Activated CD4-positive, alpha-beta T cell treated with anti-CD3 and anti-CD28 coated beads, Interleukin-2, amount 10 ng/mL, durations not matched to agents 7 days and 5 days (primary cell): ENCODE measurements at regions not wholly inside any gene's neighbourhood (a gene's known extent, or its start where the extent isn't known, plus 50 kb on each side); places are given as distances from the start of the nearest gene placed in this dataset.

Experiments
- CTCF ChIA-PET: fragments of 350-600 bp; sonication (Branson Sonifier 250); formaldehyde crosslinking; loops from one replicate; lab custom pipeline; 2021; ENCODE audit warnings: antibody characterized with exemption; lab: Charles Lee
- POLR2A ChIA-PET: fragments of 350-600 bp; sonication (Branson Sonifier 250); formaldehyde crosslinking; loops from one replicate; lab custom pipeline; 2021; ENCODE audit warnings: antibody characterized with exemption; lab: Charles Lee
- DNase-seq: peaks from one replicate; pipeline ENCODE4 v3.0.0-alpha.2; 2020
- H3K27ac Mint-ChIP-seq: one replicate; pipeline ENCODE4 v1.8.0; 2021; ENCODE audit warnings: mild to moderate bottlenecking, moderate library complexity, mixed read lengths
- H3K27me3 Mint-ChIP-seq: one replicate; pipeline ENCODE4 v1.8.0; 2021; ENCODE audit warnings: mixed read lengths
- H3K36me3 Mint-ChIP-seq: one replicate; pipeline ENCODE4 v1.8.0; 2021; ENCODE audit warnings: low read depth, mixed read lengths
- H3K4me1 Mint-ChIP-seq: one replicate; pipeline ENCODE4 v1.8.0; 2021; ENCODE audit warnings: mixed read lengths
- H3K4me3 Mint-ChIP-seq: one replicate; pipeline ENCODE4 v1.8.0; 2021; ENCODE audit warnings: mild to moderate bottlenecking, moderate library complexity, mixed read lengths
- H3K9me3 Mint-ChIP-seq: one replicate; pipeline ENCODE4 v1.8.0; 2021; ENCODE audit warnings: mixed read lengths

- Mint-ChIP-seq H3K9me3 (no peaks in the 10 kb centered on the region), H3K4me3 (no peak overlapping the region), H3K27me3 (peaks cover 10% of the 10 kb centered on the region), H3K36me3 (no peaks in the 10 kb centered on the region), H3K27ac (no peak overlapping the region), H3K4me1 (no peaks in the 10 kb centered on the region)
- CTCF ChIA-PET = interaction anchor here (1.2 kb wide), 1 partner anchor 33 kb away, joined by 3 read pairs; no protein-coding TSS in a partner anchor
- POLR2A ChIA-PET = no interaction called here
- no peak for DNase-seq
Observed at GRCh38 chr1:220369511-220369910, 97.3 kb upstream of the RAB3GAP2 start.

- no peaks in the 10 kb centered on the region for H3K4me1 Mint-ChIP-seq
- no peaks in the 10 kb centered on the region for H3K9me3 Mint-ChIP-seq
- ChIA-PET CTCF (interaction anchor here (1.2 kb wide), 1 partner anchor 32 kb away, joined by 3 read pairs; no protein-coding TSS in a partner anchor), POLR2A (no interaction called here)
- peaks cover 10% of the 10 kb centered on the region for H3K27me3 Mint-ChIP-seq
- no peaks in the 10 kb centered on the region for H3K36me3 Mint-ChIP-seq
- H3K27ac Mint-ChIP-seq = no peak overlapping the region
- DNase-seq = no peak
- H3K4me3 Mint-ChIP-seq = no peak overlapping the region
Observed at GRCh38 chr1:220368352-220369265, 96.4 kb upstream of the RAB3GAP2 start.

GRCh38 chr1:220367833-220368232 is 95.6 kb upstream of the RAB3GAP2 start:
- Mint-ChIP-seq H3K9me3 (no peaks in the 10 kb centered on the region), H3K27ac (no peak overlapping the region), H3K4me3 (no peak overlapping the region), H3K27me3 (peaks cover 8% of the 10 kb centered on the region), H3K36me3 (no peaks in the 10 kb centered on the region), H3K4me1 (no peaks in the 10 kb centered on the region)
- ChIA-PET CTCF (no interaction called here), POLR2A (no interaction called here)
- DNase-seq = no peak

DNA sequence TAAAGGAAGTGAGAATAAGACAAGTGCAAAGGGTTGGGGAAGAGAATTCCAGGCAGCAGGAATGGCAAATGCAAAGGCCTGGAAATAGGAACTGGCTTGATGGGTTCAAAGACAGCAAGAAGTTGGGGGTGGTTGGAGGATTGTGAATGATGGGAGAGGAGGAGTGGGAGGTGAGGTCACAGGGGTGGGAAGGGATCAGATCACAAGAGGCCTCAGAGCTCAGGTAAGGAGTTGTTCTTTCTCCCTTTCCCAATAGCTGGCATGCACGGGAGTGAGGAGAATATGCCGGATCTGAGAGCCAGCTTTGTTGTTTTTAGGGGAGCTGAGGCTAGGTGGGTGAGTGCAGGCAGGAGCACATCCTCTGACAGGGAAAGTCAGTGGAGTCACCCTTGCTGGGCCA is 94.0 kb upstream of the RAB3GAP2 start:
- no peak for DNase-seq
- ChIA-PET CTCF (no interaction called here), POLR2A (no interaction called here)
- H3K9me3 Mint-ChIP-seq = no peaks in the 10 kb centered on the region
- H3K4me1 Mint-ChIP-seq = no peaks in the 10 kb centered on the region
- H3K36me3 Mint-ChIP-seq = no peaks in the 10 kb centered on the region
- no peak overlapping the region for H3K27ac Mint-ChIP-seq
- no peak overlapping the region for H3K4me3 Mint-ChIP-seq
- peaks cover 6% of the 10 kb centered on the region for H3K27me3 Mint-ChIP-seq

GRCh38 chr1:220363196-220363837 is 91.1 kb upstream of the RAB3GAP2 start:
- ChIA-PET CTCF (interaction anchor here (0.6 kb wide), 1 partner anchor 217 kb away, joined by 3 read pairs; no protein-coding TSS in a partner anchor), POLR2A (no interaction called here)
- Mint-ChIP-seq H3K4me3 (no peak overlapping the region), H3K27ac (no peak overlapping the region), H3K9me3 (no peaks in the 10 kb centered on the region), H3K27me3 (peaks cover 3% of the 10 kb centered on the region), H3K36me3 (no peaks in the 10 kb centered on the region), H3K4me1 (no peaks in the 10 kb centered on the region)
- DNase-seq = no peak

- no peak for DNase-seq
- no peak overlapping the region for H3K4me3 Mint-ChIP-seq
- CTCF ChIA-PET = no interaction called here
- no peaks in the 10 kb centered on the region for H3K9me3 Mint-ChIP-seq
- H3K36me3 Mint-ChIP-seq = no peaks in the 10 kb centered on the region
- H3K4me1 Mint-ChIP-seq = no peaks in the 10 kb centered on the region
- POLR2A ChIA-PET = no interaction called here
- H3K27me3 Mint-ChIP-seq = no peaks in the 10 kb centered on the region
- H3K27ac Mint-ChIP-seq = no peak overlapping the region
Observed at GRCh38 chr1:220356981-220357850, 85.0 kb upstream of the RAB3GAP2 start.

DNA sequence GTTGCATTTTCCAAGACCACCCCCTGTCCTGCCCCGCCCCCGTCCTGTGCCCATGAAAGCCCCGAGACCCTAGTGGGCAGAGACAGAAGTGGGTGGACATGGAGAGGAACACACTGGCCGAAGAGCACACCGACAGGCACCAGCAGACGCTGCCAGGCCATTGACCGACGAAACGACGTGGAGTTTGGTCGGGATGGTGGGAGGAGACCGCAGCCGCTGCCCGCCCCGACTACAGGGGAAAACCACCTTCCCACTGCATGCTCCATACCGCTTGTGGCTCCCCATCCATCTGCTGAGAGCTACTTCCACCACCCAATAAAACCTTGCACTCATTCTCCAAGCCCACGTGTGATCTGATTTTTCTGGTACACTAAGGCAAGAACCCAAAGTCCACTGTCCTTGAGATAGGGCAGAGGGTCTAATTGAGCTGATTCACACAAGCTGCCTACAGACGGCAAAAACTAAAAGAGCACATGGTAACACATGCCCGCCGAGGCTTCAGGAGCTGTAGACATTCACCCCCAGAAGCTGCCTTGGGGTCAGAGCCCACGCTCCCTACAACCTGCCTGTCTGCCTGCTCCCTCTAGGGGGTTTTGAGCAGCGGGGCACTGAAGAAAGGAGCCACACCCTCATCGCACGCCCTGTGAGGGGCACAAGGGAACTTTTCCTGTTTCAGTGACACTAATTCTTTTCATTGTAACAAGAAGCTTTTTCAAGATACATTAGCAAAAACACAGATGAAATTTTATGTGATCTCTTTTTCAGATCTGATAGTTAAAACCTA is 81.2 kb upstream of the RAB3GAP2 start:
- CTCF ChIA-PET = no interaction called here
- H3K4me1 Mint-ChIP-seq = no peaks in the 10 kb centered on the region
- POLR2A ChIA-PET = no interaction called here
- H3K4me3 Mint-ChIP-seq = no peak overlapping the region
- DNase-seq = no peak
- H3K27me3 Mint-ChIP-seq = peaks cover 8% of the 10 kb centered on the region
- no peaks in the 10 kb centered on the region for H3K9me3 Mint-ChIP-seq
- H3K36me3 Mint-ChIP-seq = no peaks in the 10 kb centered on the region
- H3K27ac Mint-ChIP-seq = no peak overlapping the region

DNA sequence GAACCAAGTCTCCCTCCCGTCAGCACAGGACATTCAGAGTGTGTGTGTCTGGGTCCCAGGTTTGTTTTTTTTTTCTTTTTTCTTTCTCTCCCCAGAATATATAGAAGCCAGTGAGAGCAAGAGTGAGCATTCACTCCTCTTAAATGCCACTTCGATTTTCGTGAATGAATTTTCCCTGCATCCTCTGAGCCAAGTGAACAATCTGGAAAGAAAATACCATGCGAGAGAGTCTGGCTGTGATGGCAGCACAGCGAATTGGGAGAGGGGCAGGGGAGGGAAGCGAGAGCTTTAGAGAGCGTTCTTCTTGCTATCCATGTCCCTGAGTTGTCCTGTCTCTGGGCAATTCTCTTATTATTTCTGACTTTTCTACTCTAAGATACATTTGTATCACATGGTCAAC is 76.0 kb upstream of the RAB3GAP2 start:
- peaks cover 13% of the 10 kb centered on the region for H3K27me3 Mint-ChIP-seq

DNA sequence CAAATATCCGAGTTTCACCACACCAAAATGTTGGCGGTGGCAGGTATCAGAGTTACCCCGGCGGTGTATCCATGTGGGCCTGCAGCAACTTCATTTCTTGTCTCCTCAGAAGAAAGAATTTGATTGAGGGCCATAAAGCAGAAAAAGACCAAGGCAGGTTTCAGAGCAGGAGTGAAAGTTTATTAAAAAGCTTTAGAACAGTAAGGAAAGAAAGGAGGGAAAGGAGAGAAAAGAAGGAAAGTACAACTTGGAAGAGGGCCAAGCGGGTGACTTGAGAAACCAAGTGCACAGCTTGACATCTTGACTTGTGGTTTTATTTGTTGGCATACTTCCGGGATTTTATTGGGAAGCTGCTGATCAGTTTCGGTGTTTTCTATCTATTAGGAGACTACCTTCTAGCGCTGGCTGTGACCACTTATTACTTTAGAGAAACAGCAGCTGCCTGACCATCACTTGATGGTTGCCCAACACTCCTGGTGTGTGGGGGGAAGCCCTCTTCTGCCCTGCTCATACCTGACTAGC is 75.5 kb upstream of the RAB3GAP2 start:
- H3K27ac Mint-ChIP-seq = no peak overlapping the region
- no peak overlapping the region for H3K4me3 Mint-ChIP-seq
- no peaks in the 10 kb centered on the region for H3K36me3 Mint-ChIP-seq
- no peaks in the 10 kb centered on the region for H3K9me3 Mint-ChIP-seq
- no peak for DNase-seq
- CTCF ChIA-PET = no interaction called here
- no peaks in the 10 kb centered on the region for H3K4me1 Mint-ChIP-seq
- H3K27me3 Mint-ChIP-seq = peaks cover 13% of the 10 kb centered on the region
- POLR2A ChIA-PET = no interaction called here

More for the DNA sequence above, 76.0 kb upstream of the RAB3GAP2 start:
- CTCF ChIA-PET = interaction anchor here (0.6 kb wide), 1 partner anchor 297 kb away, joined by 4 read pairs; no protein-coding TSS in a partner anchor
- H3K27ac Mint-ChIP-seq = no peak overlapping the region
- H3K4me1 Mint-ChIP-seq = no peaks in the 10 kb centered on the region
- no peaks in the 10 kb centered on the region for H3K9me3 Mint-ChIP-seq
- no peak overlapping the region for H3K4me3 Mint-ChIP-seq
- no peak for DNase-seq
- POLR2A ChIA-PET = no interaction called here
- no peaks in the 10 kb centered on the region for H3K36me3 Mint-ChIP-seq

DNA sequence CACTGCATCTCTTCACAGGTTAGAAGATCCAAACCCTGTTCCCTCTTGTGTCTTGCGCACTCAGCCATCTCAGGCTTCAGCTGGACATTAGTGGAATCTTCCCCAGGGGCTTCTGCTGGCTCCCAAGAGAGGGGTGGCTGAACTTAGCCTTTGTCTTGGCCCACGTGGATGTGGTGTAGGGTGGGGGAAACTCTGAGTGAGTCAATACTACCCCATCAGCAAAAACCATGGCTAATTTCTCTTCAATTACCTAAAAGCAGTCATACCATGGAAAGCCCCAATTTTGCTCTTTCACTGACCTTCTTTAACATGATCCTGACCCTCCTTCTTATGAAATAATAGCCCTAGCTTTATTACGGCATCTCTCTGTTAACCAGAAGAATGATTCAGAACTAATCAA is 72.5 kb upstream of the RAB3GAP2 start:
- Mint-ChIP-seq H3K36me3 (no peaks in the 10 kb centered on the region), H3K9me3 (no peaks in the 10 kb centered on the region), H3K4me3 (no peak overlapping the region), H3K27ac (no peak overlapping the region), H3K4me1 (no peaks in the 10 kb centered on the region), H3K27me3 (peaks cover 9% of the 10 kb centered on the region)
- CTCF ChIA-PET = no interaction called here
- POLR2A ChIA-PET = no interaction called here
- DNase-seq = no peak

- H3K9me3 Mint-ChIP-seq = no peaks in the 10 kb centered on the region
- ChIA-PET POLR2A (no interaction called here), CTCF (interaction anchor here (0.6 to 0.7 kb wide), 2 partner anchors 292 to 352 kb away, joined by 3 to 6 read pairs; no protein-coding TSS in a partner anchor)
- H3K4me3 Mint-ChIP-seq = no peak overlapping the region
- no peak for DNase-seq
- H3K27ac Mint-ChIP-seq = no peak overlapping the region
- no peaks in the 10 kb centered on the region for H3K4me1 Mint-ChIP-seq
- no peaks in the 10 kb centered on the region for H3K36me3 Mint-ChIP-seq
- H3K27me3 Mint-ChIP-seq = peaks cover 7% of the 10 kb centered on the region
Observed at GRCh38 chr1:220342853-220343252, 70.6 kb upstream of the RAB3GAP2 start.

GRCh38 chr1:220341126-220341525 is 68.9 kb upstream of the RAB3GAP2 start:
- Mint-ChIP-seq H3K27me3 (peaks cover 3% of the 10 kb centered on the region), H3K27ac (no peak overlapping the region), H3K36me3 (no peaks in the 10 kb centered on the region), H3K4me1 (no peaks in the 10 kb centered on the region), H3K4me3 (no peak overlapping the region), H3K9me3 (no peaks in the 10 kb centered on the region)
- ChIA-PET CTCF (no interaction called here), POLR2A (no interaction called here)
- DNase-seq = no peak
